ENCODE measurements at regions not wholly inside any gene's neighbourhood (a gene's known extent, or its start where the extent isn't known, plus 50 kb on each side); places are given as distances from the start of the nearest gene placed in this dataset.
"Not testable (repeated sequence)": the region's sequence is repeated elsewhere in the genome, so short reads cannot be mapped to it uniquely, and the experiment has no call there.

DNA sequence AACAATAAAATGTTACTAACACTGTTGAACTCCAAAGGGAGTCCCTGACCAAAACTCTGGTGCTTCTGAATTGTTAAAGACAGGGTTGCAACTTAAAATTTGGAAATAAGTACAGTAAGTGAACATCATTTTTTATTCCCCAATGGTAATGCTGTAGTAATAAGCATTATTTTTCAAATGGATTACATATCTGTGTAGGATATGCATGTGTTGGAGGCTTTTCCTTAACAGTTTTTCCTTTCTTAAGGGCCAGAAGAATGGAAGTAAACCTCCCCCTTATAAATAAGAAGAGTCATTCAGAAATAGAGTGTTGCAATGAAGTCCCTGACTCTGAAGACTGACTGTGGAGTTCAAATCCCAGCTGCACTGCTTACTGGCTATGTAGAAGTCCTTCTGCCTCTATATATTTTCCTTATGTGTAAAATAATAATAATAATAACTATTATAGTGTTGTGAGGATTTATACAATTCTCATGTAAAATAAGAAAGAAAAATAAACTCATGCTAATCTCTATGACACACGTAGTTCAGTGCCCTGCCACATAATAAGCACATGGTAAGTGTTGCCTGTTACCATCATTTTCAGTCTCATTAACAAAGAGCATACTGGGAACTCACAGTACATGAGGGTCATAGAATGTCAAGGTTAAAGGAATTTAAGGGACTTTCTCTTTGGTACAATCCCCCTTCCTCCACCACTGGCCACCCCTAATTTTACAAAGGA, 129.8 kb upstream of the SMLR1 start:
- Histone ChIP-seq H3K4me3 (no peak overlapping the region), H3K27ac (no peak overlapping the region)

DNA sequence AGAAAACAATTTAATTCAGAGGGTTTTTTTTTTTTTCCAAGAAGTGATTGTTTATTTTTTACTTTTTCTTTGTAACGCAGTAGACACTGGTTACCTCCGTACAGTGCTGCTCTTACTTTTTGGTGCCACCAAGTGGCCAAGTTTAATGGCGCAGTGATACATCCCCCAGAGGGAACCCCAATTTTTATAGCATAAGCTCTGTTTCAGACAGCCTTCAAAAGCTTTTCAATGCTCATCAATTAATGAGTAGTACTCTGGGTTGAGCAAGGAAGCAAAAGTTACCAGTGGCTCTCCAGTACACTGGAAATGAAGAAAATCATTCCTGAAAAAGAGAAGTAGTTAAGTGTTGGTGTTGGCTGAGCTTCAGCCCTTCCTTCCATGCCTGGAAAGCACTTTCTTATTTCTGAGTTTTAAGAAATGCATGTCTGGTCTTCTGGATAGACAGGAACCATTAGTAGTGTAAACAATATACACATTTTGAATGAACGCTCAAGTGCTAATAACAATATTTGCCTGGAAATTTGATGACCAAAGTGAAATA, 129.1 kb upstream of the SMLR1 start:
- H3K27ac ChIP-seq: no peak overlapping the region
- H3K4me3 ChIP-seq: no peak overlapping the region

DNA sequence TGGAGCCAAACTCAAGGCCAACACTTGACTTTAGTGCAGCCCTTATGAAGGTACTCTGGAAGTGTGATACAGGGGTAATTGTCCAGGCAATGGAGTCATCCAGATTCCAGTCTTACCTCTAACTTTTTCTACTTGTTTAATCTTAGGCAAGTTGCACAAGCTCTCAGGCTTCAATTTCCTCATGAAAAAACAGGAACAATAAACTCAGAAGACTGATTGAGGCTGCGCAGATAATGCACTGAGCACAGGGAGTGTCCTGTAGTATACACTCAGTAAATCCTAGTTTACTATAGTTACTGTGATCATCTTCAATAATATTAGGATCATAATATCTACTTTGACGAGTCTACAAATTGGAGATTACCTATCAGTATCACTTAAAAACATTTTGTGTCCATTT, 127.5 kb upstream of the SMLR1 start:
- no peak overlapping the region for H3K4me3 ChIP-seq
- H3K27ac ChIP-seq: no peak overlapping the region

DNA sequence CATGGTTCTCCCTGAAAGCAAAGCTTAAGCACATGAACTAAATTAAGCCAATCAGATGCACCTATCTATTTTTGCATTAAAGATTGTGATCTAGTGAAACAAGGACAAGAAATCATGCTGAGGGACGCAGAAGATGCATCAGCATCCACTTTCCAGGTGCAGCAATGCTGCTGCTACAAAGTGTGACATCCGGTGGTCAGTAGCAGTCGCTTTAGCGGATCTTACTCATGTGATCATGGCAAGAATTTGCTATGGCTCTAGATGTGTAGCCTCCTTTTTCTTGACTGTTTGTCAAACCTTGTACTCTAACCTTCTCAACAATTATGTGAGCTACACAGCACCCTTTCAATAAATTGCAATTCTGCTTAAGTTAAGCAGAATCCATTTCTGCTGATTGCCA, 126.8 kb upstream of the SMLR1 start:
- H3K4me3 ChIP-seq: no peak overlapping the region

DNA sequence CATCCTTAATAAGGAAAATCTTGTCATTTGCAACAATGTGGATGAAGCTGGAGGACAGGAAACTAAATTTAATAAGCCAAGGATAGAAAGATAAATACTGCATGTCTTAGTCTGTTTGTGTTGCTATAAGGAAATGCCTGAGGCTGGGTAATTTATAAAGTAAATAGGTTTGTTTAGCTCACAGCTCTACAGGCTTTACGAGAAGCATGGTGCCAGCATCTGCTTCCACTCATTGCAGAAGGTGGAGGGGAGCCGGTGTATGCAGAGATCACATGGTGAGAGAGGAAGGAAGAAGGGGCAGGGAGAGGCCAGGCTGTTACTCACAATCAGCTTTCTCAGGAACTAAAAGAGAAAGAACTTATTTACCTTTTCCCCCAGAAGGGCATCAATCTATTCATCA, 118.9 kb upstream of the SMLR1 start:
- Histone ChIP-seq H3K4me3 (no peak overlapping the region), H3K27ac (no peak overlapping the region)

More for the DNA sequence above, 126.8 kb upstream of the SMLR1 start:
- H3K27ac ChIP-seq: no peak overlapping the region

DNA sequence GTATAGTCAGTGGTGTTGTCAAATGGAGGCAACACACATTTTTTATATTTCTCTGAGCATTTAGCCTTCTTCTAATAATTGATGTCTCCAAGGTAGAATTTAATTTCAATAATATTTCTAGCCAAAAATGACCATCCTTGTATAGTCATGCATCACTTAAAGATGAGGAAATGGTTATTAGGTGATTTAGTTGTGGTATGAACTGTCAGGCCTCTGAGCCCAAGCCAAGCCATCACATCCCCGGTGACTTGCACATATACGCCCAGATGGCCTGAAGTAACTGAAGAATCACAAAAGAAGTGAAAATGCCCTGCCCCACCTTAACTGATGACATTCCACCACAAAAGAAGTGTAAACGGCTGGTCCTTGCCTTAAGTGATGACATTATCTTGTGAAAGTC, 115.6 kb upstream of the SMLR1 start:
- H3K4me3 ChIP-seq, H3K27ac ChIP-seq: not testable (repeated sequence)

DNA sequence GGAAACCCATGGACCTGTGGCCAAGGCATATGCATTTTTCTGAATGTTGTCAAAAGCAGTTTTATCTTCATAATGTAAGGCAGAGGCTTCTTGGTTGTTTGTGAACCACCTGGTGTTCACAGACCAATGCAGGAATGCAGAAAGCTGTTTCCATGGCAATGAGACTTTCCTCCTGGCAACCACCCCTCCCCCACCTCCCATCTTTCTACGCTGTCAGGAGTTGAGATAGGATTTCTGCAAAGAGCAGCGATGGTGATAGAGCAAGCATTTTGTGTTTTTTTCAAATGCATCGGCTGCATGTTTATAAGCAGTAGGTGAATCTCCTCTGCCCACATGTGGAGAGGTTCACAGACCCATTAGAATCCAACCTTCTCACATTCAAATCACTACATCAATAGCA, 114.1 kb upstream of the SMLR1 start:
- Histone ChIP-seq H3K4me3 (no peak overlapping the region), H3K27ac (no peak overlapping the region)

DNA sequence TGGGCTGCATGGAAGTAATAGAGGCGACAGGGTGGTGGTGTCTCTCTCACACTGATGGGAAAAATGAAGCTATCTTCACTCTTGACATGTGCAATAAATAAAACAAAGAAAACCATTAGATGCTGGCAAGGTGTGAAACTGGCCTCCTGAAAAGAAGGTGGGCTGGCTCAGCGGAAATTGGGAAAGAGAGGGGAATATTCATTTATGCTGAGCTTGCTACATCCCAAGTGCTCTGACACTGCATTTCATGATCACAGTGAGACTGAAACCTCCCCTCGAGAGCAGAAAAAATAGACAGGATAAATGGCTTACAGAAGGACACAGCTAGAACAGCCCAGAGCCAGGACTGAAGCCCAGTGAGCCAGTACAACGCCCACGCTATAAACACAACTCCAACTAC, 112.1 kb upstream of the SMLR1 start:
- Histone ChIP-seq H3K27ac (no peak overlapping the region), H3K4me3 (no peak overlapping the region)

DNA sequence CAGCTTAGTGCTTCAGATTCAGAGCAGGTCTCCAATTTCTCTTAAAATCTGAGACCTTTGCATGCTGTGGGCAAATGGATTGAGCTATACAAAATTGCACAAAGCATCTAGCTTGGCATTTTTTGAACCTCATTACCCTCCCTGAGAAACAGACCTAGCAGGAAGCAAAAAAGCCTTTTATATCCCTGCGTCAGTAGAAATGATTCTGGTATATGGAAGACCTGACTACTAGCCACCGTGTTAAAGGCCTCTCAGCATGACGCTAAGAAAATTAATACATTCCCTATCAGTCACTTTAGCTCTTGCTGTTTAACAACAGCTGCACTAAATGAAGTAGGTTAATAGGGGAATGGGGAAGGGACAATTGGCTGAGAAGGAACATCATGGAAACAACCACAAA, 110.7 kb upstream of the SMLR1 start:
- H3K4me3 ChIP-seq: no peak overlapping the region
- no peak overlapping the region for H3K27ac ChIP-seq

DNA sequence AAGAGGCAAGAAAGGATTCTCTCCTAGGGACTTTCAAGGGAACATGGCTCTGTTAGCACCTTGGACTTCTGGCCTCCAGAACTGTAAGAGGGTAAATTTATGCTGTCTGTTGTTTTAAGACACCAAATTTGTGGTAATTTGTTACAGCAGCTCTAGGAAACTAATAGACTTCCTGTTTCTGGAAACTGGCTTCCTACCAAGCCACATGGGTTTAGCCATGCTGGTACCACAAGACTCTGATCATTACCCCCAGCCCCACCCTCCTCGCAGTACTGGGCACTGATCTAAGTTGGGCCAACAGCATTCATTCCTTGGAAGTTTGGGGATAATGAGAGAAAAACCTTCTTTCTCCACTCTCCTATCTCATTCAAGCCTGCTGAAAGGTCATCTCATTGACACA, 109.5 kb upstream of the SMLR1 start:
- Histone ChIP-seq H3K27ac (no peak overlapping the region), H3K4me3 (no peak overlapping the region)

DNA sequence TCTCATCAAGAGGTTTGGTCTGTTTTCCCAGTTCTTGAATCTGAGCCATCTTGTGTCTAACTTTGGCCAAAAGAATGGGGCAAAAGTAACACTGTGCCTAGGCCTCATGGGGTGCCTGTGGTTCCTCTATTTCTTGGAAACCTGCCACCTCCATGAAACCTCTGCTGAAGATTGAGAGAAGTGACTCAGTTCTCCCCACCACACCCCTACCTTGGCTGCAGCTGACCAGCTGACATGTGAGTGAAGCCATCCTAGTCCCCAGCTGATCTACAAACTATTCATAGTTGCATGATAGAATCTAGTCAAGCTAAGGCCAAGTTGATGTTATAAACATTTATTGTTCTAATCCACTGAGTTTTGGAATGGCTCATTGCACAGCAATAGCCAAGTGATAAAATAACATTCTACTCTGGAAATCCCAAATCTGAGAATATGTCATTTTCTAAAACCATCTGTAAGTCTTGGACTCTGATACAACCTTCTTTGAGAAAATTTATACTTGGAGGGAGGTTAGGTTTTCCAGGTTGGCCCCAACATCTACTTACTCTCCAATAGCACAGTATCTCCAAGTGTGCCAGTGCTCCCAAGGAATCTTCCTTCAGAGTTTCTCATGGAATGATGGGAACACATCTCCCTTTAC, 107.0 kb upstream of the SMLR1 start:
- no peak overlapping the region for H3K4me3 ChIP-seq
- H3K27ac ChIP-seq: no peak overlapping the region

DNA sequence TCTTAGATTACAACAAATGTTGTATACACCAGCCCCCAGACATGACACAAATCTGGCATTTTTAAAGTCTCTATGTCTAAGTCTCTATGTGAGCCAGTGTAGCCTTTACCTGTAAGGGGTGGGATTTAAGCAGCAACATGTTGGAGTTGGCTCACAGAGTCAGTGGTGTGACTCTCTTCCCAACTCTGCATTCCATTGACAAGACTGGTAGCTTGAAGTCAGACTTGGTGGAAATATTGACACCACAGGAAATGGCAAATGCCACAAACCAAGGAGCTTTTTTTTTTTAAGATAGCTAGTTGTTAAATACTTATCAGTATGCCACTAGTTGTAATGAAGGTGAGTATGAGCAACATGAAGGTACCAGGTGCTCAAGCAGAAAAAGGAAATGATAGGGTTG, 103.1 kb upstream of the SMLR1 start:
- no peak overlapping the region for H3K4me3 ChIP-seq
- no peak overlapping the region for H3K27ac ChIP-seq

DNA sequence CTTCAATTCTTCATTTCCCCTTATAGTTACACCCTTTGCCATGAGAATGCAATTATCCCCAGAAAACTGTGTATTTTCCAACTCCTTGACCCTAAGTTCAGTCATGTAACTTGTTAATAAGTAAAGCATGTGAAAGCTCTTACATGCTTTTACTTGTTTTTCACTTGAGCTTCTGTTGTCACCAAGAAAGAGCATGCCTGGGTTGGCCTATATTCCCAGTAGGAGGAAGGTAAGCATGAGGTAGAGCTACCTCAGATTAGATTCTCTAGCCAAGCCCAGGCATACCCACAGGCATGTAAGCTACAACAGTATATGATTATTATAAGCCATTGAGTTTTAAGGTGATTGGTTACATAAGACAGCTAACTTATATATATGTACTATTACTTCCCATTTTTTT, 101.7 kb upstream of the SMLR1 start:
- Histone ChIP-seq H3K27ac (no peak overlapping the region), H3K4me3 (no peak overlapping the region)

DNA sequence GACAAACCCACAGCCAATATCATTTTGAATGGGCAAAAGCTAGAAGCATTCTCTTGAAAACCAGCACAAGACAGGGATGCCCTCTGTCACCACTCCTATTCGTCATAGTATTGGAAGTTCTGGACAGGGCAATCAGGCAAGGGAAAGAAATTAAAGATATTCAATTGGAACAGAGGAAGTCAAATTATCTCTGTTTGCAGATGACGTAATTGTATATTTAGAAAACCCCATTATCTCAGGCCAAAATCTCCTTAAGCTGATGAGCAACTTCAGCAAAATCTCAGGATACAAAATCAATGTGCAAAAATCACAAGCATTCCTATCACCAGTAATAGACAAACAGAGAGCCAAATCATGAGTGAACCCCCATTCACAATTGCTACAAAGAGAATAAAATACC, 99.1 kb upstream of the SMLR1 start:
- not testable (repeated sequence) for H3K4me3 ChIP-seq, H3K27ac ChIP-seq

DNA sequence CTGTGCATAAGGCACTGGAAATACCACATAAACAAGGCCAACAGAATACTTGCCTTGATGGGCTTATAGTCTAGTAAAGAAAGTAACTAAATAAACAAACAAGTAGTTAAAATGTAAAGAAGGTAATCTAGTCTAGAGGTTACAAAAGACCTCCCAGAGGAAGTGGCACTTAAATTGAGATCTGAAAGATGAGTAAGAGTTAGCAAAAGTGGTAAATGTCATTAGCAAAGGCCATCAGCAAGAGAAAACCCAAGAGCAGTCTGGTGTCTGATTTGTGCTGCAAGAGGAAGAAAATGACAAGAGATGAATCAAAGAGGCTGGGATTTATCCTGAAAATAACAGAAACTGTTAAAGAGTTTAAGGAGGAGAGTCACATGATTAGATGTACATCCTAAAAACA, 96.6 kb upstream of the SMLR1 start:
- Histone ChIP-seq H3K27ac (no peak overlapping the region), H3K4me3 (no peak overlapping the region)

DNA sequence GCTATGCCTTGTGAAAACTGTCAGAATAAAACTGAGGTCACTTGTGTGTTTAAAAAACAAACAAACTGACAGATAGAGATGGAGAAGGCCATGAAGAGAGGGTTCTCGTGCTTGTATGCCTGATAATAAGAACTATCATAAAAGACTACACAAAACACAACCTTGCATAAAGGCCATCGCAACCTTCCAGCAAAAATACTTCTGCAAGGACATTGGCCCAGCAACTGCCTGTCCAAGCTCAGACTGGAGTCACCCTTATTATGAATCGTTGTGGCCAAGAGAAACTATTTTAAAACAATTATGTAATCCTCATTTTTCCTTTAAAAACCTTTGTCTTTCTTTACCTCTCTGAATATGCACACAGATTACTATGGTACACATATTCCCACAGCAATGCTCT, 93.0 kb upstream of the SMLR1 start:
- H3K4me3 ChIP-seq: no peak overlapping the region
- H3K27ac ChIP-seq: no peak overlapping the region

DNA sequence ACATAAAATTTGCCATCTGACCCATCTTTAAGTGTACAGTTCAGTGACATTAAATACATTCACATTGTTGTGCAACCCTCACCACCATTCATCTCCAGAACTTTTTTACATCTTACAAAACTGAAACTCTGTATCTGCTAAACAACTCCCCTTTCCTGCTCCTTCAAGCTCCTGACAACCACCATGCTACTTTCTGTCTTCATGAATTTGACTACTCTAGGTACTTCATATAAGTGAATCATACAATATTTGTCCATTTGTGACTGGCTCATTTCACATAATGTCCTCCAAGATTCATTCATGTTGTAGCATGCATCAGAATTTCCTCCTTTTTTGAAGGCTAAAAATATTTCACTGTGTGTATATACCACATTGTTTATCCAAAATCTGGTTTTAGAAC, 86.9 kb upstream of the SMLR1 start:
- Histone ChIP-seq H3K4me3 (no peak overlapping the region), H3K27ac (no peak overlapping the region)

DNA sequence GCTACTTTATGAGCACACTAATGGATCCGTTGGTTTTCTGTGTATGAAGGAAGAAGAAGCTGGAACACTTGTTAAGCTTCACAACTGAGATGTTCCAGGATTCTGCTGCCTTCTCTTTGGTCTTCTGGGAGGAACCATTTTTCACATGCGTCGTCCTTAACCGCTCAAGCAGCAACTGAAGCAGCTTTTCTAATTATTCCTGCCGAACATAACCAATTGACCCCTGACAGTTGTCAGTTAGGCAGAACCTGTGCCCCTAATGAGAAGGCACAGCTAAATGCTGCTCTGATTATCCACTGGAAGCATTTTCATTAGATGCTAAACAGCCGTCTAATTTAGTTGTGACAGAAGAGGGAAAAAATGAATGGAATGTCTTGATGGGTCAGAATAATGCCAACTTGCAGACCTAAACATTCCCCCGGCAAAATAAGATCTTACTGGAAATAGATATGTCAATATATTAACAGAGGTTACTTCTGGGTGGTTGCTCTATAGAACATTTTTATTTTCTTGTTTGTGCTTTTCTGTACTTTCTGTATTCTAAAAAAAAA, 85.0 kb upstream of the SMLR1 start:
- Histone ChIP-seq H3K27ac (no peak overlapping the region), H3K4me3 (no peak overlapping the region)

DNA sequence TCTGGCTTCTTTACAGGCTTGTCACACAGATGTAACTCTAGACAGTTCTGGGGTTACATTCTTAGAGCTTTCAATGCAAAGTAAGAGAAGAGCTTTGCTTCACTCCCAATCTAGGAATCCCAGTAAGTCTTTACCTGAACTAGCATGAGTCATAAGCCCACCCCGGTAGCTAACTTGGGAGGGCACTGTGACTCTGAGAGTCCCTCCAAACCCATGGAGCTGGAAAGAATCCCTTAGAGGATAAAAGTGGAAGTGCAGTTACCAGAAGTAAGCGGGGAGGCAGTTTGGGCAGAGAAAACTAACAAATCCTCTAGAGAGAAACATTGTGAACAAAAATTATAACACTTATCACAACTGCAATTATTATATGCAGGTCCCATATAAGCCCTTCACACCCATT, 84.0 kb upstream of the SMLR1 start:
- no peak overlapping the region for H3K4me3 ChIP-seq
- no peak overlapping the region for H3K27ac ChIP-seq

DNA sequence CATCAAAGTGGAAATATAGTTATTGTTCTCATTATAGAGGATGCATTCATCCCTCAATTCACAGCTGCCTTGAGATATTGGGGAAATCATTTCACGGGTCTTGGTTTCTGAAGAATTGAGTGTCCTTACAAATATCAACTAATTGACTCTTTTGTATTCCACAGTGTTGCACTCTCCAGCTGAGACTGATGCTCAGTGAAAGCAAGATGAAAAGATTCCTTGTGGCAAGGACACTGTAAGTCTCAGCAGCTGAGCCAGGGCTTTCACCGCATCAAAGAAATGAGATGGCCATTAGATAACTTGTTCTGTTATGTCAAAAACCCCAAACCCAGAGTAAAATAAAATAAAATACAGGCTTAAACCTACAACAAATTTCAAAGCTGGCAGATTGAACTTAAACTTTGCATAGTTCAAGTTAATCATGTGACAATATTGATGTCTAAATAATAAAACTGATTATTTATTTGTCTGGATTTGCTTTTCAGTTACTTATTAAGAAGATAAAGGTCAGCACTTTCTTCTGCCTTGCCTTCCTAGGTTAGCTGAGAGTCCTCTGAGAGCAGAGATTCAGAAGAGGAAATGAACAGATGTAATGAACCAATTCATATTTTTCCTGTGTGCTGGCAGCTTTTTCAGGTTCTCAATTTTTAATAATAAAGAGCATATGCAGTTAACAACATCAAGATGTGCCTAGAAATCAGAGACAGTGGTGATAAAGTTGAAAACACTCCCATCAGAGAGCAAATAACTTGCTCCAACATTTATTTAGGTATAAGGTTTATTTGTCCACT, 82.4 kb upstream of the SMLR1 start:
- Histone ChIP-seq H3K27ac (no peak overlapping the region), H3K4me3 (no peak overlapping the region)

DNA sequence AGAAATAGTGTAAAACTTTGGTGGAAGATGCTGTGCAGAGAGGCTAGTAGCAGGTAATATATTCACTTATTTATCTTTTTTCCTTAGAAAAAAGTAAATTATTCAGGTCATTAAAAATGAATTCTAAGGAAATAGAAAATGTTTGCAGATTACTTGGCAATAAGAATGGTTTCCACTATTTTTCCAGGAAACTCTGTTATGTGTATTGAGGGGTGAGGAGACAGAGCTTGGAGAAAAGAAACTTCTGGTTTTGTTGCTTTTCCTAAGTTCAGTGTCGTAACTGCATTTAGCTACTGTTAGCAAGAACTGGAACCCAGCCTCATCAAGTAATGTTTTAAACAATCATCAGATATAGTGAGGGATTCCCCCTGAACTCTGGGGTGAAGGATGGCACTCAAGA, 79.2 kb upstream of the SMLR1 start:
- Histone ChIP-seq H3K4me3 (no peak overlapping the region), H3K27ac (no peak overlapping the region)
